Mononuclear cell (primary cell): ENCODE measurements at regions not wholly inside any gene's neighbourhood (a gene's known extent, or its start where the extent isn't known, plus 50 kb on each side); places are given as distances from the start of the nearest gene placed in this dataset.
"Not testable (repeated sequence)": the region's sequence is repeated elsewhere in the genome, so short reads cannot be mapped to it uniquely, and the experiment has no call there.

Experiments
- H3K27me3 ChIP-seq: 2 replicates; pipeline ENCODE4 v1.6.0; 2011; ENCODE audit warnings: low read length, control low read depth; ENCODE audit not compliant: insufficient read depth
- H3K4me1 ChIP-seq: 2 replicates; pipeline ENCODE4 v1.5.1; 2011; ENCODE audit warnings: mild to moderate bottlenecking, low read length, control low read depth; ENCODE audit not compliant: insufficient read depth
- H3K4me3 ChIP-seq: 2 replicates; pipeline ENCODE4 v1.5.1; 2011; ENCODE audit warnings: mild to moderate bottlenecking, low read length, moderate library complexity
- H3K9me3 ChIP-seq: 2 replicates; pipeline ENCODE4 v1.5.1; 2011; ENCODE audit warnings: low read depth, mild to moderate bottlenecking, control low read depth, low read length

DNA sequence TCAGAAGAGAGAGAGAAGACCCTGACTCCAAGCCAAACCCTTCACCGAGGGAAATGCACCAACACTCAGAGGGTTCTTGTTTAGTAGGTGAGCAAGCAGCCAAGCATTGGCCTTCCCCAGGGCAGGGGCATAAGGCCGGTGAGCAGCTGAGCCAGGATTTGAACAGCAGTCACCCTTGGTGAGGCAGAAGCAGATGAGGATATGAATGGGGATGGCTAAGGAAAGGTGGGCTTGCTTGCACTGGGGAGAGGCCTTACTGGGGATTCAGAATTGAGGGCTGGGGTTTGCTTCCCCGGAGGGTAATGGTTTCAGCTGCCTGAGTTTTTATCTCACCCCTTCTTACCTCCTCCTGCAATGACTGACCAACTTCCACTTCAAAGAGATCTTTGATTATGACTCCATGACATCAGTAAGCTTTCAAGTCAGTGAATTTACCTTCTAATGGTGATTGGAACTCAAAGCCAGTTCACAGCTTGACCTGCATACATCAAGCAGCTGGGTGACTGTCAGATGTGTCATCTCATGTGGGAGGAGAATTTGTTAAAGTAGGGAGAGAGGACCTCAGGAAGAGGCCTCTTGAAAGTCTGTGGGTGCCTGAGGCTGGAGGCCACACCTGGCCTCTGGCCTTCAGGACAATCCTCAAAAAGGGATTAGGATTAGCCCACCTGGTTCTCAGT, 114.5 kb upstream of the PLGLB2 start:
- not testable (repeated sequence) for H3K27me3 ChIP-seq, H3K9me3 ChIP-seq, H3K4me1 ChIP-seq, H3K4me3 ChIP-seq

DNA sequence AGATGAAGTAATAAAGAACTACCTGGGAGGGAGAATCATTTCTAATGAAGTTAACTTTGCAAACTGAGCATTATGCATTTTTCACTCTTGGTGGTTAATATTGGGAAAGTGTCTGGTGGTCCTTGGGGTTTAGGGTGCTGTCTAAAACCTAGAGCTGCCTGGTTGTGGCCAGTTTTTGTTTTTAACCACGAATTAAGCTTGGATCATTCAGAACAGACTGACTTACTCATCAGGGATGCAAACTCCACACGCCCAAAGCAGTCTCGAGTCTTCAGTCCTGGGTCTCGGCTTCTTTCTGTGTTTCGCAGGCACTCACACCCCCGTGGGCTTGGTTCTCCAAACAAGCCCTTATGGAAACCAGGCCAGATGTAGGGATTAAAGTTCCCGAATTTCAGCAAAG, 113.8 kb upstream of the PLGLB2 start:
- not testable (repeated sequence) for H3K9me3 ChIP-seq, H3K27me3 ChIP-seq, H3K4me1 ChIP-seq, H3K4me3 ChIP-seq

DNA sequence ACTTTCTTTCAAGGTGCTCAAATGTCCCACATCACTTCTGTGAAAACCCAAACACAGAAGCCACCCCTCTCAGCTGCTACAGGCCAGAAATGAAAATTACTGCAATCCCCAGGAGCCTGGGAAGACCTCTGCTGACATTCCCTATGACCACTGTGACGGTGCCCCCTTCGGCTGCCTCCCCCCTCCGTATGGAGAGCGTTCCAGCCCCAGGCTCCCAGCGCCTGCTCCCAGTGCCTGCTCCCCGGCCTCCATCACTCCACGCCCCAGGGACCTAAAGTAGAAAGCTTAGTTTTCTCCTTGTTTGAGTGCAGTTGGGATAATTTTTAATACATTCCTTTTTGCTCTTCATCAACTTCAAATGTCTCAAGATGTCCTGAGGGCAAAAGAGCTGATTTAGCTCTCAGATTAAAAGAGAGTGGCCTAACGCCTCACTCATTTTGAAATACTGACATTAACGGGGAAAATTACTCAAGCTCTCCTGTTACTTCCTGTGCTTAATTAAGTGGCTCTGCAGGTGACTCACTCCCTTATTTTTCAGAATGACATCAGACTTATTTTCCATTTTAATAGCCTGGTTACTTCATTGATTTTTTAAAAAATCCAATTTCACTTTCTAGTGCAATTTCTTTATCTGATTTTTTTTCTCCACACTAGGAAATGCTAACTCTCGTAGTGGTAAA, 112.8 kb upstream of the PLGLB2 start:
- H3K4me1 ChIP-seq, H3K27me3 ChIP-seq, H3K9me3 ChIP-seq: not testable (repeated sequence)

DNA sequence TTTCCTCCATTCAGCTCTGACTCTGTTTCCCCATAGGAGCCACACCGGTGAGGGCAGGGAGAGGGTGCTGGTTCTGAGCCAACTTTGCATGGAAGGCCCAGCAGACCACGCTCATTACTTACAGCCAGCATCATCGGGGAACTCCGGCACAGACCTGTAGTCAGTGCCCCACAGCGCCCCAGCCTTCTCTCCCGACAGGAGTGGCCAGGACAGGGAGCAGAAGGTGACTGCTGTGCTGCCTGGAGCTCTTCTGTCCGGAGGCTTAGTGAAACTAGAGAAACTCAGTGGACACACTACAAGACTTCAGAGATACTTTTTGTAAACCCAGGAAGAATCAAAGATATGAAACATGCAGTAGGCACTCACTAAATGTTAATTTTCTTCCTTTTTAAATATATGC, 111.6 kb upstream of the PLGLB2 start:
- not testable (repeated sequence) for H3K4me1 ChIP-seq, H3K27me3 ChIP-seq, H3K9me3 ChIP-seq, H3K4me3 ChIP-seq

More for the DNA sequence above, 112.8 kb upstream of the PLGLB2 start:
- H3K4me3 ChIP-seq: not testable (repeated sequence)

DNA sequence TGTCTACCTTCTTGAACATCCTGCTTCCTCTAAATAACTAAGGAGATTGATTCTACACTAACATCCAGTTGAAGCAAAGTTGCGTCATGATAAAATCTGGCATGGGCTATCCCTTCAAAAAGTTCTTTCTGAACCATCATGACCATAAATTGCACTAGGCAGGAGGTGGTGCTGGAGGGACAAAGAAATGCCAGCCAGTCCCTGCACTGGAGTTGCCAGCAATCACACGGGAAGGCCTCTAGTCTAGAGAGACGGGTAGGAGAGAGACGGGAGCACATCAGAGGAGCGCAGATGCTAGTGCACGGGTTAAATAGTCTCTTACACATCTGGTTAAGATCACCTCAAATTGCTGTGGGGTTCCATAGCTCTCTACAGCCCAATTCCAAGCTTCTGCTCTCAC, 111.2 kb upstream of the PLGLB2 start:
- not testable (repeated sequence) for H3K9me3 ChIP-seq, H3K4me3 ChIP-seq, H3K4me1 ChIP-seq, H3K27me3 ChIP-seq

DNA sequence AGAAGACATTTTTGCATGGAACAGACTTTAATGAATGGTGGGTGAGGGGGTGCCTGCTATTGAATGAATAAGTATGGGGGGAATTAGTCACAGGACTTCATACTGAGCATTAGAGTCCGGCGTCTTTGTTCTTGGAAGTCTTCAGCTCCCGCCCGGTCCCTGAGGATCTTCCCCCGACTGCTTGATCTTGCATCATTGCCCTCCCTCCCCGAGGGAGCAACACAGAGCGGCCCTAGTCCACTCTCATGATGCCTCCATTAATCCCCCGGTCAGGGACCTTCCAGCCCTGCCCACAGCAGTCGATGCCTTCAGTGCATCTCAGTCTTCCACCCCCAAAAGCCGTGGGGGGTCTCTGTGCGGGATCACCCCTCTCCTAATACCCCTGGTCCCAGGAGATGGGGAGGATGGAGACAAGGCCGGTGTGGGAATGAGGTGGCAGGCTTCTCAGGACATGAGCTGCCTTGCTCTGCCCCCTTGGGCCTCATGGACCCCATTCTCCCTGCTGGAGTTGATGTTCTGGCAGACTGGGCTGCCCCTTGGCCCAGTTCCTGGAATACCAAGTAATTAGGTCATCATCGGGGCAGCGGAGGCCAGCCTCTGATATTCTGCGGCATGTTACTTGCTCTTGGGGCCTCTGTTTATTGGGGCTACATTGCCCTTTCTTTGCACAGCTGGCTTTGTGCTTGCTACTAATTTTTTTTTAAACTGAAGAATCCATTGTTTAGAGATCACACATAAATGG, 110.5 kb upstream of the PLGLB2 start:
- H3K9me3 ChIP-seq, H3K27me3 ChIP-seq, H3K4me3 ChIP-seq, H3K4me1 ChIP-seq: not testable (repeated sequence)

DNA sequence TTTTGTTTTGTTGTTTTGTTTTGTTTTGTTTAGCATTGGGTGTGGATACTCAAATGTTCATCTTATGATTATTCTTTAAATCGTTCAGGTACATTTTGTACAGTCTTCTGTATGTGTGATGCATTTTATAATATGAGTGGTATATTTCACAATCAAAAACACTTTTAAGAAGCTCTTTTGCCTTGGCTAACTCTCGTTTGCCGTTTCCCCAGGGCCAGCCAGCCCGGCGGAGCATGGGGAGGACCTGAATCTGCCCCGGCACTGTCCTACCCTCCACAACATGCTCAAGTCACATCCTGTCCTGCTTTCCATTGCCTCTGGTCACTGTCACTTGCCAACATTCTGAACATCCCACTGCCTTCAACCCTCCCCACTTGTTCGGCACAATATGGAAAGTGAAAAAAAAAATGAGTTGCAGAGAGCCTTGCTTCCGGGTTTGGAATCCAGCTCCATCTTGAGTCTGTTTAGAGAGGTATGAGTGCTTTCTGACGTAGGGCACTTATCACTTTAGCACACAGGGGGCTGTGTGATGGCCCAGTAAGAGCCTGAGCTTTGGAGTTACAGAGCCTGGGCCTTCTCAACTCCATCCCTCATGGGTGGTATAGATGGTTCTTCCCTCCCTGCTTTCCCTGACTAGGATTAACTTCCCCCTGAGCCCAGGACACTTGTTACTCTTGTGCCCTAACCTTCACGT, 109.6 kb upstream of the PLGLB2 start:
- not testable (repeated sequence) for H3K4me3 ChIP-seq, H3K4me1 ChIP-seq, H3K27me3 ChIP-seq, H3K9me3 ChIP-seq

DNA sequence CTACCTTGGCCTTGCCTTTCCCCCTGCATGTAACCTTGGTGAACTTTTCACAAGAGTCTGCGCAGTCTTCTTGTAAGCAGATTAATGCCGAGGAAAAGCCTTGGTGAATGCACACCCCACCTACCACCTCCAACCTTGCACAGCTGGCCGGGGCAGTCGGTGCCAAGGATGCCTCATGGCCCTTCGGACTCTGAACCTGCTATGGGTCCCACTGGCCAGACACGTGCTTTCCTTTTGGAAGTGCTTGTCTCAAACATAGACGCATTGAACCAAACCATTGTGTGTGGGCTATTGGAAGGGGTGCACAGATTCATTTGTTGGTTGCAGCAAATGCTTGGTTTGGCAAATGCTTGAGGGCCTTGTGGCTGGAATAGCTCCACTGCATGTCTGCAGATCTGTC, 109.0 kb upstream of the PLGLB2 start:
- H3K4me1 ChIP-seq, H3K9me3 ChIP-seq, H3K27me3 ChIP-seq, H3K4me3 ChIP-seq: not testable (repeated sequence)

DNA sequence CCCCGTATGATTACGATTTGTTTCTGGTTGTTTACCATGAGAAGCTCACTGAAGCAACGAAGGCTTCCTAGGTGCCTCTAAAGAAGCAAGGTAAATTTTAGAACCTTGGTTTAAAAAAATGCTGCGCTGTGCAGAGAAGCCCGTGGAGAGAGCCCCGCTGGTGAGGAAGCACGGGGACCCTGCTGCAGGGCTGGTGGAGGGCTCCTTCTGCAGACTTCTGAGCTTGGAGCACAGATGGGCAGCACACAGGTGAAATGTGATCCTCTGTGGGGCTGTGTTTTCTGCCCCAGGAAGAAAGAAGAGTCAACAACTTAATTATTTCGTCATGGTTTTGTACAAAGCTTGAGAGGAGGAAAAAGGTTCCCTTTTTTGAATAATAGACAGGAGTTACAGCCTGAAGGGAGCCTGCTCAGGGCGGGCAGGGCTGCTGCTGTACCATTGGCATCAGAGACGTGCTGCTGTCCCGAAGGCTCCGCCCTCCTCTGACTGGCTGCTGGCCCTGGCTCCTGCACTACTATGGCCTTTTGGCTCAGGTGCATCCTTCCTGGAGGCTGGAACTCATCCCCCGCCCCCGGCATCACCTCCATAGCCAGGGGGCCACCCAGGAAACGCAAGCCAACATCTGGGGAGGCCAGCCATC, 108.0 kb upstream of the PLGLB2 start:
- H3K9me3 ChIP-seq, H3K27me3 ChIP-seq, H3K4me1 ChIP-seq, H3K4me3 ChIP-seq: not testable (repeated sequence)

DNA sequence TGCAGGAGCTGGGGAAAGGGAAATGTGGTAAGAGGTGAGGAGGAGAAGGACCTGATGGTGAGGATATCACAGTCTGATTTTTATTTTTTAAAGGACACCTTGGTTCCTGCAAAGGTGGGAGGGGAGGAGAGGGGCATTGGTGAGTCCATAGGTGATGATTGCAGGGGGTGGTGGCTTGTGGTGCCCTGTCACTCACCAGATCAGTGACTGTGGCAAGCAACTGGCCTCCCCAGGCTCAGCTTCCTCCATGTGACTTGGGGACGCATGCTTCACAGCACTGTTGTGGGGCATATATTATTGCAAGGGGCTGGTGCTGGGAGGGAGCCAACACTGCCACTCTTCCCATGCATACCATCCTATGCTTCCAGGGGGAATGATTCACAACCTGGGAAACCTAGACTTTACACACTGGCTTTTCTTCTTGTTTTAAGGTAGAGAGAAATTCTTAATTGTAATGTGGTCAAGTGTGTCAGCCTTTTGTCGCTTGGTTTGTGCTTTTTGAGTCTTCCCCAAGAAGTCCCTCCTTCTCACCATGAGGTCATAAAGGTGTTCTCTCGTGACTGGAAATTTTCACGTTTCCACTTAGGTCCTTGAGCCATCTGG, 106.8 kb upstream of the PLGLB2 start:
- H3K4me3 ChIP-seq: not testable (repeated sequence)

DNA sequence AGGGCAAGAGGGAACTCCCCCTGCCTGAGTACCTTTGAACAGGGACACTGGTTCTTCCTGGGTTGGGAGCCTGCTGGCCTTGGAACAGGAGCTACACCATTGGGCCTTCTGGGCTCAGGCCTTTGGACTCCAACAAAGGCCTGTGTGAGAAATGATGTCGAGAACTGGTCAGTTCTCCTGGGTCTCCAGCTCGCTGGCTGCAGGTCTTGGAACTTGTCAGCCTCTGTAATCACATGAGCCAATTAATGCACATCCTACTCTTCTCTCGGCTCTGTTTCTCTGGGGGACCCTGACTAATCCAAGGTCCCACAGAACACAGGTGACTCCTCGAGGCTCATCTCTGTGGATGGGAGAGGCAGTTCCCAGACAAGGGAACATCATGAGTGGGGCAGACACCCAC, 104.7 kb upstream of the PLGLB2 start:
- not testable (repeated sequence) for H3K9me3 ChIP-seq, H3K4me1 ChIP-seq, H3K4me3 ChIP-seq, H3K27me3 ChIP-seq

More for the DNA sequence above, 106.8 kb upstream of the PLGLB2 start:
- H3K27me3 ChIP-seq, H3K4me1 ChIP-seq, H3K9me3 ChIP-seq: not testable (repeated sequence)

DNA sequence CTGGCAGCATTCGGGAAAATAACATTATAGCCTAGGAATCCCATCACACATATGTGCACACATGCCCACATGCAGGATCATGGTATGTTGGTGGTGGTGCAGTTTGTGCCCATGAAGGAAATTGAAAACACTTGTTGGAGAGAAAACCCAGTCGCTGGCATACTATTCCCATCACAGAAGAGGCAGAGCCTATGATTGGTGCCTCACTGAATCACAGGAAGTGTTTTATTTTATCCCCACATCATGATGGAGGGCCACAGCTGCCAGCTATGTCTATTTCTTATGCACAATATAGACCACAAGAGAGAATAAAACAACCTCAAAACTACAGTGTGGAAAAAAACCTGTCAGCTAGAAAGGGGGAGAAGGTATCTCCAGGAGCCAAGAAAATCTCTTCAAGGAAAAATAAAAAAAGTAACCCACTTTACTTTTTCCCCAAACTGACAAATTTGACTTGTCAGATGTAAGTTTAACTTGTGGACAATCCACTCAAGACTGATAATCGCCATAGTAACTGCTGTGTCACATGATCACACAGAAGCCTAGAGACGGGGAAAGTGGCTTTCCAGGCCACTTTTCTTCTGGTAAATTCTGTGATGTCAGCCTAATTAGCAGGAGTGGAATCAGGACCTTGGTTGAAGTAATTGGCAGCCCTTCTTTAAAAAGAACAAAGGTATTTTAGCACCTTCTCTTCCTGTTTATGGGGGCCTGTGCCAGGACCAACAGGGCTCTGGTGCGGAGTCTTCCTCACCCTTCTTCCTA, 100.0 kb upstream of the PLGLB2 start:
- not testable (repeated sequence) for H3K9me3 ChIP-seq, H3K27me3 ChIP-seq, H3K4me3 ChIP-seq, H3K4me1 ChIP-seq

DNA sequence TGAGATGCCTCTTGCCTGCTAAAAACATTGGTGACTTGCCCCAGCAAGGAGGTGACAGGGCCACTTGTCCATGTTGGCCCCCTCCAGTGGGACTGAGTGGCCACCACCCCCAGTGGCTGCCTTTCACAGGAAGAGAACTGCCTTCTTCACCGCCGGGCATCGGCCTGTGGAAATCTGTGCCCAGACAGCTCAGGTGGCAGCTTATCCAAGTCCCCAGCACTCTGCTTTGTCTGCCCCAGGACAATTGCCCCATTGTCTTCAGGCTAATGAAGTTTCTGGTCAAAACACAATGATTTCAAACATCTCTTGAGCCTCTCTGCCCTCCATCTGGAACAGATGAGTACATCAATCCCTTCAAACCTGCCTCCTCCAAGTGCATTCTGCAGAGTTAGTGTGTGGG, 99.1 kb upstream of the PLGLB2 start:
- not testable (repeated sequence) for H3K4me1 ChIP-seq, H3K9me3 ChIP-seq, H3K4me3 ChIP-seq, H3K27me3 ChIP-seq

DNA sequence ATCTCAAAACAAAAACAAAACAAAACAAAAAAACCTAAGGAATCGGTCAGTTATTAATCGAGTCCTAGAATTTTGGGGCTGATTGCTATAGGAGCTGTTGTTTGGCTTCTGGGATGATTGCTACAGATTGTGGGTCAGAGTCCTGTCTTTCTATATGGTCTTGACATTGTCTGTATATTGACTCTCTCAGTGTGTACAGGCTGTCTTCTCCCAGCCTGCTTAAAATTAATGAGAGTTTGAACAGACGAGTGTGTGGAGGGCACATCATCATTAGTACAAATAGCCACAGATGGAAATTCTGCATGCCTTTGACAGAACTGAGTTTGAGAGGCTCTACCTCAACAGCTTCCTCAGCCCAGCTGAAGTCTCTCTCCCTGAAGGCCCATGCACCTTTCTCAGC, 98.0 kb upstream of the PLGLB2 start:
- not testable (repeated sequence) for H3K4me1 ChIP-seq, H3K4me3 ChIP-seq

More for the DNA sequence above, 98.0 kb upstream of the PLGLB2 start:
- H3K27me3 ChIP-seq, H3K9me3 ChIP-seq: not testable (repeated sequence)
